Suprapubic skin (tissue), 4 donors: ENCODE measurements at regions not wholly inside any gene's neighbourhood (a gene's known extent, or its start where the extent isn't known, plus 50 kb on each side); places are given as distances from the start of the nearest gene placed in this dataset.
A peak's percentile ranks its signal among the peaks of the same experiment; 100 is the strongest.

Experiments used
- DNase-seq, 2 donors: peaks; one replicate each; pipeline ENCODE4 v3.0.0-alpha.2; 2019; ENCODE audit warnings: low spot score in 2 of 2
- H3K27ac ChIP-seq: fragments of 200-600 bp; sonication (generic); one replicate; pipeline ENCODE4 v1.5.1; 2019
- H3K27me3 ChIP-seq: fragments of 200-600 bp; sonication (generic); one replicate; pipeline ENCODE4 v1.5.1; 2019
- H3K36me3 ChIP-seq: fragments of 200-600 bp; sonication (generic); one replicate; pipeline ENCODE4 v1.5.1; 2019
- H3K4me1 ChIP-seq: fragments of 200-600 bp; sonication (generic); one replicate; pipeline ENCODE4 v1.5.1; 2019
- H3K4me3 ChIP-seq: fragments of 200-600 bp; sonication (generic); one replicate; pipeline ENCODE4 v1.5.1; 2019; ENCODE audit warnings: mild to moderate bottlenecking
- H3K9me3 ChIP-seq: fragments of 200-600 bp; sonication (generic); one replicate; pipeline ENCODE4 v1.5.1; 2019
- EP300 ChIP-seq: sonication (generic); formaldehyde crosslinking; IDR thresholded peaks from one replicate; pipeline ENCODE4 v1.6.1; 2017; ENCODE audit warnings: antibody characterized with exemption
- POLR2A ChIP-seq, 2 donors: fragments of 450-650 bp; IDR thresholded peaks; one replicate each; pipeline ENCODE4 v1.6.1; 2017; ENCODE audit warnings: antibody characterized with exemption in 2 of 2, mild to moderate bottlenecking in 2 of 2, moderate library complexity in 2 of 2
- POLR2AphosphoS5 ChIP-seq, 3 donors: sonication (generic); formaldehyde crosslinking; IDR thresholded peaks; one replicate each; pipeline ENCODE4 v1.6.1; 2017; ENCODE audit warnings: antibody characterized with exemption in 3 of 3
- WGBS: methylation state at CpG from one replicate; pipeline ENCODE4 v1.1.5; 2018; 5-methylcytosine and 5-hydroxymethylcytosine counted together
- TF ChIP-seq, protein P1 (sequence below), 2 donors: fragments of 200-600 bp in 1 of 2; fragments of 450-650 bp in 1 of 2; sonication (generic) in 1 of 2; IDR thresholded peaks; one replicate each; pipeline ENCODE4 v1.5.1; 2016 to 2019; ENCODE audit warnings: antibody characterized with exemption in 2 of 2, mild to moderate bottlenecking in 1 of 2, moderate library complexity in 1 of 2

DNA sequence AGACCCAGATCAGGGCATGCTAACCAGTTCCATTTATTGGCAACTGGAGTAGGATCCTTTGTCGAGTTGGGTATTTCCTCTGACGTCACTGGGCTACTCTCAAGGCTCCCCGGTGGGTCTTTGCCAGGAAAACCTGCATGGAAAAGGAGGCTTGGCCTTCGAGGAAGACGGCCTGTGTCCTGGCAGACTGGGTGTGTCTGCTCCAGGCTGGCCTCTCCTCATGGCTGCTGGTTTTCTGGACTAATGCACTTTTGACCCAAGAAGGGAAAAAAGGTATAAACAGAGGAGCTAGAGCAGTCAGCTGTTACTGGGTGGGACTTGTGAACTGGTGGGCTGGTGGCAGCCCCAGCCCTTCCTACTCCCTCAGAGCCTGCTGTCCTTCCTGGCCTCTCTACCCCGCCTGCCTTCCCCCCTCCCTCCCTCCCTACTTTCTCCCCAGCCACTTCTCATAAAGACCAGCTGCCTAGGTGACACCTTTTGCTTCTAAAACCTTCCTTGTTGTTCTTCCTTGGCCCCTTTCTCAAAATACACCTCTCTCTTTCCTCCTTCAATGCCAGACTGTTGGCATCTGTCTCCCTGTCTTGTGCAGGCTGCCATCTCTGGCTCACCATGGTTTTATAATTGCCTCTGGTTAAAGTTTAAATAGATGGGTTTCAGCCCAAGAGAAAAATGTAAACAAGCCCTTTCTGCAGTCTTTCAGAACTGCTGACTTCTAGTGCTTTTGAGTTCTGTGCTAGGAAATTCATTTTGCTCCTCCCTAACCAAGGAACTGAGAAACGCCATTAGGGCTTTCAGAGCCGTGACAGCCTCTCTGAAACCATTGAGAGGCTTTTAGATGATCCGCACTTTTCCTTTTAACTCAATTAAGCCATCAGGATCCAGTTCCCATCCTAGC is 101.8 kb upstream of the MKLN1 start:
- Histone ChIP-seq H3K4me1 (peaks cover 8% of the 10 kb centered on the region), H3K9me3 (no peaks in the 10 kb centered on the region), H3K27ac (peak overlapping the region; percentile 47), H3K27me3 (no peaks in the 10 kb centered on the region), H3K36me3 (no peaks in the 10 kb centered on the region), H3K4me3 (no peak overlapping the region)
- TF ChIP-seq, protein P1, sequence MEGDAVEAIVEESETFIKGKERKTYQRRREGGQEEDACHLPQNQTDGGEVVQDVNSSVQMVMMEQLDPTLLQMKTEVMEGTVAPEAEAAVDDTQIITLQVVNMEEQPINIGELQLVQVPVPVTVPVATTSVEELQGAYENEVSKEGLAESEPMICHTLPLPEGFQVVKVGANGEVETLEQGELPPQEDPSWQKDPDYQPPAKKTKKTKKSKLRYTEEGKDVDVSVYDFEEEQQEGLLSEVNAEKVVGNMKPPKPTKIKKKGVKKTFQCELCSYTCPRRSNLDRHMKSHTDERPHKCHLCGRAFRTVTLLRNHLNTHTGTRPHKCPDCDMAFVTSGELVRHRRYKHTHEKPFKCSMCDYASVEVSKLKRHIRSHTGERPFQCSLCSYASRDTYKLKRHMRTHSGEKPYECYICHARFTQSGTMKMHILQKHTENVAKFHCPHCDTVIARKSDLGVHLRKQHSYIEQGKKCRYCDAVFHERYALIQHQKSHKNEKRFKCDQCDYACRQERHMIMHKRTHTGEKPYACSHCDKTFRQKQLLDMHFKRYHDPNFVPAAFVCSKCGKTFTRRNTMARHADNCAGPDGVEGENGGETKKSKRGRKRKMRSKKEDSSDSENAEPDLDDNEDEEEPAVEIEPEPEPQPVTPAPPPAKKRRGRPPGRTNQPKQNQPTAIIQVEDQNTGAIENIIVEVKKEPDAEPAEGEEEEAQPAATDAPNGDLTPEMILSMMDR (IDR thresholded peaks at IDR 0.05), result no peak
- peak in 1 of 3 donors; percentile 58 for TF ChIP-seq POLR2AphosphoS5 (IDR thresholded peaks at IDR 0.05)
- no peak for TF ChIP-seq POLR2A (IDR thresholded peaks at IDR 0.05)
- WGBS, result 39% methylated on average over 9 of the region's 9 CpGs
- peak in 1 of 2 donors; percentile 72 for DNase-seq

- Histone ChIP-seq H3K36me3 (no peaks in the 10 kb centered on the region), H3K4me3 (no peak overlapping the region), H3K4me1 (peaks cover 8% of the 10 kb centered on the region), H3K9me3 (no peaks in the 10 kb centered on the region), H3K27ac (peak overlapping the region; percentile 44), H3K27me3 (no peaks in the 10 kb centered on the region)
- DNase-seq, result no peak
- TF ChIP-seq EP300 (no peak), POLR2A (IDR thresholded peaks at IDR 0.05) (no peak), POLR2AphosphoS5 (IDR thresholded peaks at IDR 0.05) (no peak)
- TF ChIP-seq, protein P1 (IDR thresholded peaks at IDR 0.05), result no peak
Measured at GRCh38 chr7:131226514-131226865, 101.2 kb upstream of the MKLN1 start.

GRCh38 chr7:131231381-131232220 is 96.1 kb upstream of the MKLN1 start:
- TF ChIP-seq POLR2AphosphoS5 (IDR thresholded peaks at IDR 0.05) (no peak), POLR2A (IDR thresholded peaks at IDR 0.05) (no peak), EP300 (no peak)
- TF ChIP-seq, protein P1 (IDR thresholded peaks at IDR 0.05), result no peak
- no peak overlapping the region for H3K4me3 ChIP-seq
- DNase-seq, result no peak

GRCh38 chr7:131232768-131233167 is 94.9 kb upstream of the MKLN1 start:
- TF ChIP-seq, protein P1 (IDR thresholded peaks at IDR 0.05), result no peak
- TF ChIP-seq POLR2AphosphoS5 (IDR thresholded peaks at IDR 0.05) (no peak), EP300 (no peak), POLR2A (IDR thresholded peaks at IDR 0.05) (no peak)
- no peak overlapping the region for H3K4me3 ChIP-seq
- no peak for DNase-seq
- 87% methylated on average over 9 of the region's 9 CpGs for WGBS
- no peaks in the 10 kb centered on the region for H3K4me1 ChIP-seq
- H3K9me3 ChIP-seq, result no peaks in the 10 kb centered on the region
- H3K27ac ChIP-seq, result no peak overlapping the region
- no peaks in the 10 kb centered on the region for H3K36me3 ChIP-seq
- no peaks in the 10 kb centered on the region for H3K27me3 ChIP-seq

More at GRCh38 chr7:131231381-131232220, 96.1 kb upstream of the MKLN1 start:
- H3K27ac ChIP-seq, result peak overlapping the region; percentile 30
- H3K27me3 ChIP-seq, result no peaks in the 10 kb centered on the region
- H3K36me3 ChIP-seq, result no peaks in the 10 kb centered on the region
- whole genome bisulfite sequencing, result 72% methylated on average over 10 of the region's 10 CpGs
- H3K4me1 ChIP-seq, result no peaks in the 10 kb centered on the region
- no peaks in the 10 kb centered on the region for H3K9me3 ChIP-seq

DNA sequence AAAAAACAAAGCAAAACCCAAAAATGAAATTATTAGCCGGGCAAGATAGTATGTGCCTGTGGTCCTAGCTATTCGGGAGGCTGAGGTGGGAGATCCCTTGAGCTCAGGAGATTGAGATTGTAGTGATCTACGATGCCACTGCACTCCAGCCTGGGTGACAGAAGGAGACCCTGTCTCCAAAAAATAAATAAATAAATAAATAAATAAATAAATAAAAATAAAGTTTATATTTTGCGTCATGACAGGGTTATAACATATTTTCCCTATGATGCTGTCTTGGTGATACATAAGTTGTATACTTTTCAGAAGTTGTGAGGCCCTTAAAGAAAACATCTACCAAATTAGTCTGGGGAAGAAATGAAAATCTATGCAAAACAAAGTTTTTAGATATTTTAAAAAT is 94.5 kb upstream of the MKLN1 start:
- DNase-seq, result no peak
- 98% methylated on average over 4 of the region's 4 CpGs for WGBS
- H3K27ac ChIP-seq, result no peak overlapping the region
- H3K9me3 ChIP-seq, result no peaks in the 10 kb centered on the region
- TF ChIP-seq POLR2A (IDR thresholded peaks at IDR 0.05) (no peak), EP300 (no peak), POLR2AphosphoS5 (IDR thresholded peaks at IDR 0.05) (no peak)
- TF ChIP-seq, protein P1 (IDR thresholded peaks at IDR 0.05), result no peak
- no peaks in the 10 kb centered on the region for H3K36me3 ChIP-seq
- no peaks in the 10 kb centered on the region for H3K27me3 ChIP-seq
- H3K4me1 ChIP-seq, result no peaks in the 10 kb centered on the region
- no peak overlapping the region for H3K4me3 ChIP-seq
